SK-N-SH (cell line): ENCODE measurements at regions not wholly inside any gene's neighbourhood (a gene's known extent, or its start where the extent isn't known, plus 50 kb on each side); places are given as distances from the start of the nearest gene placed in this dataset.
A peak's percentile ranks its signal among the peaks of the same experiment; 100 is the strongest.

Experiments used
- CTCF ChIA-PET: fragments of 300-600, 350-600 bp; formaldehyde crosslinking; extraction: SDS; loops from one replicate; lab custom pipeline; 2021; lab: Yijun Ruan, JAX
- POLR2A ChIA-PET: fragments of 350-600 bp; sonication (Branson Sonifier 250); formaldehyde crosslinking; extraction: SDS; loops from one replicate; lab custom pipeline; 2020; ENCODE audit warnings: antibody characterized with exemption, inconsistent platforms; lab: Yijun Ruan, JAX
- DNase-seq: peaks from one replicate; pipeline ENCODE4 v3.0.0; 2012
- H2AFZ ChIP-seq: fragments of 200-600 bp; sonication (generic); 2 replicates; pipeline ENCODE4 v1.8.1; 2016; ENCODE audit warnings: antibody characterized with exemption, mild to moderate bottlenecking, low read depth
- H3F3A ChIP-seq: fragments of 200-600 bp; sonication (generic); replicated peaks from 2 replicates; pipeline ENCODE3; 2016; ENCODE audit warnings: antibody characterized with exemption, mild to moderate bottlenecking; ENCODE audit not compliant: insufficient read depth
- H3K27ac ChIP-seq, 2 experiments: fragments of 200-500 bp in 1 of 2; fragments of 200-600 bp in 1 of 2; sonication (Bioruptor generic) in 1 of 2; sonication (generic), shearing (Covaris generic) in 1 of 2; 2 replicates each; pipeline versions ENCODE4 v1.5.1 to v1.6.1; 2014 to 2016; ENCODE audit warnings: low read depth in 2 of 2, inconsistent platforms in 1 of 2, low read length in 1 of 2, mild to moderate bottlenecking in 1 of 2, mixed read lengths in 1 of 2
- H3K27me3 ChIP-seq: fragments of 200-600 bp; sonication (generic), shearing (Covaris generic); 2 replicates; pipeline ENCODE4 v1.6.1; 2016; ENCODE audit warnings: mixed run types; ENCODE audit not compliant: insufficient read depth
- H3K36me3 ChIP-seq, 2 experiments: fragments of 200-500 bp in 1 of 2; fragments of 200-600 bp in 1 of 2; sonication (Bioruptor generic) in 1 of 2; sonication (generic) in 1 of 2; replicated peaks in 1 of 2; 2 replicates each; pipeline versions ENCODE3 to v1.5.1; 2014 to 2016; ENCODE audit warnings: low read length in 1 of 2, mild to moderate bottlenecking in 1 of 2; ENCODE audit not compliant: insufficient read depth in 2 of 2, control insufficient read depth in 1 of 2
- H3K4me1 ChIP-seq, 2 experiments: fragments of 200-500 bp in 1 of 2; fragments of 200-600 bp in 1 of 2; sonication (Bioruptor generic) in 1 of 2; sonication (generic), shearing (Covaris generic) in 1 of 2; 2 replicates each; pipeline versions ENCODE4 v1.5.1 to v1.6.1; 2014 to 2016; ENCODE audit warnings: low read depth in 1 of 2, low read length in 1 of 2, mixed run types in 1 of 2; ENCODE audit not compliant: insufficient read depth in 2 of 2, control insufficient read depth in 1 of 2
- H3K4me2 ChIP-seq: fragments of 200-600 bp; sonication (generic), shearing (Covaris generic); 2 replicates; pipeline ENCODE4 v1.6.1; 2017; ENCODE audit warnings: mixed run types
- H3K4me3 ChIP-seq, 2 experiments: fragments of 200-500 bp in 1 of 2; fragments of 200-600 bp in 1 of 2; sonication (Bioruptor generic) in 1 of 2; sonication (generic), shearing (Covaris generic) in 1 of 2; 2 replicates each; pipeline versions ENCODE4 v1.5.1 to v1.8.1; 2014 to 2016; ENCODE audit warnings: low read depth in 2 of 2, inconsistent platforms in 1 of 2, low read length in 1 of 2, mild to moderate bottlenecking in 1 of 2, mixed read lengths in 1 of 2, moderate library complexity in 1 of 2
- H3K79me2 ChIP-seq: fragments of 200-600 bp; sonication (generic); 2 replicates; pipeline ENCODE4 v1.8.1; 2017; ENCODE audit warnings: mild to moderate bottlenecking; ENCODE audit not compliant: insufficient read depth
- H3K9ac ChIP-seq: fragments of 200-600 bp; sonication (generic); 2 replicates; pipeline ENCODE4 v1.6.1; 2017; ENCODE audit warnings: mixed run types
- H3K9me2 ChIP-seq: fragments of 200-600 bp; sonication (generic); 2 replicates; pipeline ENCODE4 v1.6.1; 2017; ENCODE audit warnings: mixed run types
- H3K9me3 ChIP-seq: fragments of 200-600 bp; sonication (generic); 2 replicates; pipeline ENCODE4 v1.6.1; 2017; ENCODE audit warnings: mixed run types, mild to moderate bottlenecking, moderate library complexity
- H4K20me1 ChIP-seq: fragments of 200-600 bp; sonication (generic); 2 replicates; pipeline ENCODE4 v1.6.1; 2017; ENCODE audit warnings: mild to moderate bottlenecking, mixed run types; ENCODE audit not compliant: insufficient read depth
- CHD2 ChIP-seq: fragments of 150-350 bp; IDR thresholded peaks from 2 replicates; pipeline ENCODE4 v1.6.1; 2018; ENCODE audit warnings: low read length; ENCODE audit not compliant: partially characterized antibody
- CTCF ChIP-seq: fragments of 200-600 bp; sonication (generic); IDR thresholded peaks from 2 replicates; pipeline ENCODE4 v1.6.1; 2017; ENCODE audit warnings: antibody characterized with exemption, mild to moderate bottlenecking, moderate library complexity
- ELF1 ChIP-seq: IDR thresholded peaks from 2 replicates; pipeline ENCODE4 v1.4.0; 2012
- EZH2phosphoT487 ChIP-seq: fragments of 200-600 bp; sonication (generic); IDR thresholded peaks from 2 replicates; pipeline ENCODE4 v1.6.1; 2017; ENCODE audit warnings: low read depth, mixed run types, mild to moderate bottlenecking, antibody characterized with exemption, moderate library complexity, borderline replicate concordance
- FOXJ3 ChIP-seq: sonication (generic); formaldehyde crosslinking; IDR thresholded peaks from 2 replicates; pipeline ENCODE4 v1.5.1; 2020; ENCODE audit warnings: mild to moderate bottlenecking, missing genetic modification reagents
- GATA2 ChIP-seq: sonication (generic); formaldehyde crosslinking; IDR thresholded peaks from 2 replicates; pipeline ENCODE4 v1.5.0; 2020; ENCODE audit warnings: mild to moderate bottlenecking, missing genetic modification reagents
- IRF3 ChIP-seq: fragments of 150-350 bp; IDR thresholded peaks from 2 replicates; pipeline ENCODE4 v1.6.1; 2016; ENCODE audit warnings: mild to moderate bottlenecking, low read depth, low read length
- JUND ChIP-seq: IDR thresholded peaks from 2 replicates; pipeline ENCODE4 v1.4.0; 2012
- MAX ChIP-seq: IDR thresholded peaks from 2 replicates; pipeline ENCODE4 v1.4.0; 2012; ENCODE audit warnings: low read depth
- MEF2A ChIP-seq: IDR thresholded peaks from 2 replicates; pipeline ENCODE4 v1.4.0; 2012; ENCODE audit warnings: low read depth, borderline replicate concordance
- NFIC ChIP-seq: IDR thresholded peaks from 2 replicates; pipeline ENCODE4 v1.4.0; 2012; ENCODE audit warnings: borderline replicate concordance
- NRF1 ChIP-seq: IDR thresholded peaks from 2 replicates; pipeline ENCODE4 v1.6.1; 2012; ENCODE audit warnings: low read depth, mild to moderate bottlenecking, low read length
- PBX3 ChIP-seq: IDR thresholded peaks from 2 replicates; pipeline ENCODE4; 2012
- RAD21 ChIP-seq: IDR thresholded peaks from 2 replicates; pipeline ENCODE4 v1.6.1; 2012; ENCODE audit warnings: mild to moderate bottlenecking, low read length
- REST ChIP-seq: IDR thresholded peaks from 2 replicates; pipeline ENCODE4 v1.6.1; 2012; ENCODE audit warnings: mild to moderate bottlenecking, low read depth, low read length, moderate library complexity
- RFX5 ChIP-seq: IDR thresholded peaks from 2 replicates; pipeline ENCODE4 v1.6.1; 2012; ENCODE audit warnings: mild to moderate bottlenecking, improper control_type of control experiment, low read length
- RXRA ChIP-seq: IDR thresholded peaks from 2 replicates; pipeline ENCODE4 v1.4.0; 2012; ENCODE audit warnings: low read depth, mild to moderate bottlenecking, borderline replicate concordance
- SIN3A ChIP-seq: IDR thresholded peaks from 2 replicates; pipeline ENCODE4 v1.6.1; 2012; ENCODE audit warnings: low read depth, mild to moderate bottlenecking, low read length, moderate library complexity, borderline replicate concordance
- TAF1 ChIP-seq: IDR thresholded peaks from 2 replicates; pipeline ENCODE4 v1.6.1; 2012; ENCODE audit warnings: low read depth, mild to moderate bottlenecking, low read length, moderate library complexity, borderline replicate concordance
- TCF12 ChIP-seq: IDR thresholded peaks from 2 replicates; pipeline ENCODE4 v1.4.0; 2012
- TEAD4 ChIP-seq: IDR thresholded peaks from 2 replicates; pipeline ENCODE4 v1.4.0; 2012; ENCODE audit warnings: mild to moderate bottlenecking, borderline replicate concordance; ENCODE audit not compliant: insufficient read depth
- USF2 ChIP-seq: fragments of 150-350 bp; IDR thresholded peaks from 2 replicates; pipeline ENCODE4 v1.6.1; 2017; ENCODE audit warnings: antibody characterized with exemption, low read length, low read depth, borderline replicate concordance
- ZBTB33 ChIP-seq: IDR thresholded peaks from 2 replicates; pipeline ENCODE4 v1.4.0; 2012; ENCODE audit warnings: low read depth, borderline replicate concordance
- WGBS: methylation state at CpG from one replicate; pipeline ENCODE4 v1.1.6; 2017; ENCODE audit warnings: low lambda C conversion rate; 5-methylcytosine and 5-hydroxymethylcytosine counted together

- Histone ChIP-seq H3K27me3 (no peaks in the 10 kb centered on the region), H3K9ac (no peak overlapping the region), H4K20me1 (no peaks in the 10 kb centered on the region), H3K4me1 (peaks cover 3 to 10% of the 10 kb centered on the region in 2 experiments; a peak in 1 of 4 replicates), H3K9me2 (no peaks in the 10 kb centered on the region), H3F3A (peaks cover 4% of the 10 kb centered on the region), H3K4me2 (peak overlapping the region; percentile 55; the same call in 1 of the 2 replicates), H2AFZ (peak overlapping the region; percentile 67; the same call in 1 of the 2 replicates), H3K27ac (peak overlapping the region; percentile 19 to 60; a peak in 3 of 4 replicates), H3K4me3 (no peak overlapping the region), H3K9me3 (no peaks in the 10 kb centered on the region), H3K79me2 (no peaks in the 10 kb centered on the region), H3K36me3 (no peaks in the 10 kb centered on the region)
- ChIA-PET POLR2A (no interaction called here), CTCF (no interaction called here)
- WGBS, result 50% methylated on average over 13 of the region's 13 CpGs
- no peak for DNase-seq
- TF ChIP-seq NFIC (peak; percentile 84), USF2 (no peak), MAX (no peak), ZBTB33 (no peak), GATA2 (no peak), RFX5 (no peak), IRF3 (no peak), PBX3 (peak; percentile 53; the same call in 1 of the 2 replicates), CHD2 (no peak), MEF2A (no peak), EZH2phosphoT487 (no peak), TEAD4 (peak; percentile 62), CTCF (no peak), RAD21 (no peak), TAF1 (no peak), JUND (peak; percentile 76), ELF1 (no peak), SIN3A (no peak), NRF1 (no peak), REST (no peak), TCF12 (0 out of 2 replicates have a peak, but pooled peaks have one; percentile 35), RXRA (no peak), FOXJ3 (no peak)
Observed at GRCh38 chr22:27512283-27512761, 289.2 kb downstream of the MN1 start.
